RWPE1 (cell line): ENCODE measurements at regions not wholly inside any gene's neighbourhood (a gene's known extent, or its start where the extent isn't known, plus 50 kb on each side); places are given as distances from the start of the nearest gene placed in this dataset.

Source experiments
- CTCF ChIA-PET: fragments of 350-600 bp; sonication (Branson Sonifier 250); formaldehyde crosslinking; extraction: SDS; loops from one replicate; lab custom pipeline; 2021; lab: Yijun Ruan, JAX
- POLR2A ChIA-PET: fragments of 400-600 bp; formaldehyde crosslinking; extraction: SDS; loops from one replicate; lab custom pipeline; 2020; ENCODE audit warnings: antibody characterized with exemption; ENCODE audit not compliant: low non-redundant PET; lab: Yijun Ruan, JAX
- DNase-seq: peaks from one replicate; pipeline ENCODE4 v3.0.0; 2012; ENCODE audit warnings: low spot score
- H3K27ac ChIP-seq: fragments of 450-650 bp; 2 replicates; pipeline ENCODE4 v1.5.1; 2017
- CTCF ChIP-seq: fragments of 450-650 bp; conservative IDR thresholded peaks from 2 replicates; pipeline ENCODE4 v1.5.1; 2017; ENCODE audit warnings: low read depth, mild to moderate bottlenecking

- no peak for DNase-seq
- no peak for TF ChIP-seq CTCF
- ChIA-PET POLR2A (no interaction called here), CTCF (interaction anchor here (0.6 kb wide), 1 partner anchor 557 kb away, joined by 6 read pairs; no protein-coding TSS in a partner anchor)
- no peak overlapping the region for H3K27ac ChIP-seq
Observed at GRCh38 chr3:96719921-96720320, 94.5 kb upstream of the EPHA6 start.

GRCh38 chr3:96731031-96731430 is 83.4 kb upstream of the EPHA6 start:
- POLR2A ChIA-PET, result no interaction called here

GRCh38 chr3:96734273-96735009 is 80.0 kb upstream of the EPHA6 start:
- no peak for DNase-seq
- no peak overlapping the region for H3K27ac ChIP-seq
- POLR2A ChIA-PET, result no interaction called here
- TF ChIP-seq CTCF, result no peak
- CTCF ChIA-PET, result interaction anchor here (0.5 kb wide), 1 partner anchor 1290 kb away, joined by 3 read pairs; no protein-coding TSS in a partner anchor

More at GRCh38 chr3:96731031-96731430, 83.4 kb upstream of the EPHA6 start:
- no peak overlapping the region for H3K27ac ChIP-seq
- CTCF ChIA-PET, result no interaction called here
- no peak for TF ChIP-seq CTCF
- no peak for DNase-seq

- no peak for DNase-seq
- H3K27ac ChIP-seq, result no peak overlapping the region
- TF ChIP-seq CTCF, result no peak
- POLR2A ChIA-PET, result no interaction called here
- CTCF ChIA-PET, result no interaction called here
Observed at GRCh38 chr3:96748139-96748538, 66.3 kb upstream of the EPHA6 start.

- H3K27ac ChIP-seq, result no peak overlapping the region
- CTCF ChIA-PET, result interaction anchor here (0.5 kb wide), 1 partner anchor 665 kb away, joined by 3 read pairs; no protein-coding TSS in a partner anchor
- POLR2A ChIA-PET, result no interaction called here
- no peak for DNase-seq
- no peak for TF ChIP-seq CTCF
Observed at GRCh38 chr3:96750094-96750767, 64.2 kb upstream of the EPHA6 start.

- DNase-seq, result no peak
- ChIA-PET POLR2A (no interaction called here), CTCF (no interaction called here)
- no peak overlapping the region for H3K27ac ChIP-seq
- TF ChIP-seq CTCF, result no peak
Observed at GRCh38 chr3:96753124-96753523, 61.3 kb upstream of the EPHA6 start.
